GM23338 (cell line): ENCODE measurements at regions not wholly inside any gene's neighbourhood (a gene's known extent, or its start where the extent isn't known, plus 50 kb on each side); places are given as distances from the start of the nearest gene placed in this dataset.

Experiments used
- ATAC-seq: fragments of 200-7000 bp; cut with Tn5 transposase; 3 replicates; pipeline ENCODE4 v1.9.1; 2020
- DNase-seq: peaks from one replicate; pipeline ENCODE4 v3.0.0-alpha.2; 2015; ENCODE audit warnings: low spot score
- H2AFZ ChIP-seq: fragments of 200-600 bp; sonication (generic); 2 replicates; pipeline ENCODE4 v1.8.0; 2016; ENCODE audit warnings: antibody characterized with exemption, mild to moderate bottlenecking, moderate library complexity
- H3F3A ChIP-seq: fragments of 200-600 bp; sonication (generic); replicated peaks from 2 replicates; pipeline ENCODE4 v1.8.0; 2017; ENCODE audit warnings: antibody characterized with exemption, mixed run types, low read depth
- H3K27ac ChIP-seq: fragments of 200-600 bp; sonication (generic); 2 replicates; pipeline ENCODE4 v1.6.1; 2016; ENCODE audit warnings: low read depth
- H3K27me3 ChIP-seq: fragments of 200-600 bp; sonication (generic); 2 replicates; pipeline ENCODE4 v1.8.0; 2016; ENCODE audit warnings: mild to moderate bottlenecking, mixed run types, moderate library complexity; ENCODE audit not compliant: insufficient read depth
- H3K36me3 ChIP-seq: fragments of 200-600 bp; sonication (generic); 2 replicates; pipeline ENCODE4 v1.8.0; 2016; ENCODE audit warnings: mild to moderate bottlenecking; ENCODE audit not compliant: insufficient read depth
- H3K4me1 ChIP-seq: fragments of 200-600 bp; sonication (generic); 2 replicates; pipeline ENCODE4 v1.8.0; 2016; ENCODE audit warnings: mild to moderate bottlenecking, moderate library complexity; ENCODE audit not compliant: insufficient read depth
- H3K4me2 ChIP-seq: fragments of 200-600 bp; sonication (generic); 2 replicates; pipeline ENCODE4 v1.7.1; 2017; ENCODE audit warnings: mixed run types
- H3K4me3 ChIP-seq: fragments of 200-600 bp; sonication (generic); 2 replicates; pipeline ENCODE4 v1.6.1; 2016; ENCODE audit warnings: mixed run types
- H3K79me2 ChIP-seq: fragments of 200-600 bp; sonication (generic); replicated peaks from 2 replicates; pipeline ENCODE4 v1.8.0; 2017; ENCODE audit warnings: mild to moderate bottlenecking; ENCODE audit not compliant: insufficient read depth
- H3K9me2 ChIP-seq: fragments of 200-600 bp; sonication (generic); 2 replicates; pipeline ENCODE4 v1.8.0; 2017; ENCODE audit not compliant: insufficient read depth
- H4K20me1 ChIP-seq: fragments of 200-600 bp; sonication (generic); replicated peaks from 2 replicates; pipeline ENCODE4 v1.8.0; 2017; ENCODE audit warnings: mild to moderate bottlenecking; ENCODE audit not compliant: insufficient read depth
- H3K27ac Mint-ChIP-seq: 2 replicates; pipeline ENCODE4 v1.8.0; 2020; ENCODE audit warnings: inconsistent platforms, mild to moderate bottlenecking, moderate library complexity, mixed read lengths
- H3K27me3 Mint-ChIP-seq: 3 replicates; pipeline ENCODE4 v1.8.0; 2022; ENCODE audit warnings: low read depth, mild to moderate bottlenecking, moderate library complexity, mixed read lengths, inconsistent platforms; ENCODE audit not compliant: insufficient read depth, poor library complexity
- H3K36me3 Mint-ChIP-seq: 3 replicates; pipeline ENCODE4 v1.8.0; 2021; ENCODE audit warnings: low read depth, mild to moderate bottlenecking, inconsistent platforms, moderate library complexity, mixed read lengths
- H3K4me1 Mint-ChIP-seq: 3 replicates; pipeline ENCODE4 v1.8.0; 2020; ENCODE audit warnings: mild to moderate bottlenecking, inconsistent platforms, mixed read lengths
- H3K4me3 Mint-ChIP-seq: 3 replicates; pipeline ENCODE4 v1.8.0; 2021; ENCODE audit warnings: moderate library complexity, mild to moderate bottlenecking, inconsistent platforms, mixed read lengths
- H3K9me3 Mint-ChIP-seq: 3 replicates; pipeline ENCODE4 v1.8.0; 2020; ENCODE audit warnings: moderate library complexity, mild to moderate bottlenecking, inconsistent platforms, mixed read lengths
- CREB1 ChIP-seq: fragments of 250-450 bp; sonication (Bioruptor Pico); IDR thresholded peaks from 2 replicates; pipeline ENCODE4 v1.5.0; 2020; ENCODE audit warnings: low read depth, mild to moderate bottlenecking, moderate library complexity
- CTCF ChIP-seq, 2 experiments: fragments of 200-600 bp in 1 of 2; sonication (generic) in 1 of 2; conservative IDR thresholded peaks; 2 replicates each; pipeline versions ENCODE4 v1.5.1 to v1.6.1; 2016 to 2017; ENCODE audit warnings: antibody characterized with exemption in 2 of 2, low read depth in 2 of 2, mild to moderate bottlenecking in 2 of 2, moderate library complexity in 1 of 2
- EZH2 ChIP-seq: fragments of 200-600 bp; sonication (generic); IDR thresholded peaks from one replicate; pipeline ENCODE4 v1.8.0; 2017; ENCODE audit warnings: antibody characterized with exemption, mild to moderate bottlenecking, low read depth; ENCODE audit not compliant: unreplicated experiment
- EZH2phosphoT487 ChIP-seq: fragments of 200-600 bp; sonication (generic); IDR thresholded peaks from one replicate; pipeline ENCODE4 v1.8.1; 2018; ENCODE audit warnings: antibody characterized with exemption; ENCODE audit not compliant: unreplicated experiment
- JUNB ChIP-seq: IDR thresholded peaks from one replicate; pipeline ENCODE4 v1.6.1; 2016; ENCODE audit warnings: antibody characterized with exemption; ENCODE audit not compliant: unreplicated experiment
- NANOG ChIP-seq: IDR thresholded peaks from 2 replicates; pipeline ENCODE4 v1.6.1; 2016; ENCODE audit warnings: antibody characterized with exemption, borderline replicate concordance
- POLR2AphosphoS5 ChIP-seq: IDR thresholded peaks from 2 replicates; pipeline ENCODE4 v1.6.1; 2016; ENCODE audit warnings: antibody characterized with exemption, low read depth
- STAT1 ChIP-seq: IDR thresholded peaks from one replicate; pipeline ENCODE4 v1.6.1; 2016; ENCODE audit warnings: antibody characterized with exemption; ENCODE audit not compliant: unreplicated experiment
- ZNF114 ChIP-seq: fragments of 250-450 bp; sonication (Bioruptor Pico); IDR thresholded peaks from 2 replicates; pipeline ENCODE4 v1.5.0; 2020; ENCODE audit warnings: mild to moderate bottlenecking, moderate library complexity
- ZNF331 ChIP-seq: fragments of 250-450 bp; sonication (Bioruptor Pico); IDR thresholded peaks from 2 replicates; pipeline ENCODE4 v1.5.0; 2020; ENCODE audit warnings: low read depth, mild to moderate bottlenecking, moderate library complexity
- TF ChIP-seq, protein P1 (sequence below): fragments of 250-450 bp; sonication (Bioruptor Pico); IDR thresholded peaks from 2 replicates; pipeline ENCODE4 v1.5.0; 2020; ENCODE audit warnings: mild to moderate bottlenecking, moderate library complexity
- TF ChIP-seq, protein P2 (sequence below): IDR thresholded peaks from one replicate; pipeline ENCODE4 v1.6.1; 2018; ENCODE audit warnings: antibody characterized with exemption; ENCODE audit not compliant: unreplicated experiment
- TF ChIP-seq, protein P3 (sequence below): IDR thresholded peaks from 2 replicates; pipeline ENCODE4 v1.6.1; 2016; ENCODE audit warnings: antibody characterized with exemption

DNA sequence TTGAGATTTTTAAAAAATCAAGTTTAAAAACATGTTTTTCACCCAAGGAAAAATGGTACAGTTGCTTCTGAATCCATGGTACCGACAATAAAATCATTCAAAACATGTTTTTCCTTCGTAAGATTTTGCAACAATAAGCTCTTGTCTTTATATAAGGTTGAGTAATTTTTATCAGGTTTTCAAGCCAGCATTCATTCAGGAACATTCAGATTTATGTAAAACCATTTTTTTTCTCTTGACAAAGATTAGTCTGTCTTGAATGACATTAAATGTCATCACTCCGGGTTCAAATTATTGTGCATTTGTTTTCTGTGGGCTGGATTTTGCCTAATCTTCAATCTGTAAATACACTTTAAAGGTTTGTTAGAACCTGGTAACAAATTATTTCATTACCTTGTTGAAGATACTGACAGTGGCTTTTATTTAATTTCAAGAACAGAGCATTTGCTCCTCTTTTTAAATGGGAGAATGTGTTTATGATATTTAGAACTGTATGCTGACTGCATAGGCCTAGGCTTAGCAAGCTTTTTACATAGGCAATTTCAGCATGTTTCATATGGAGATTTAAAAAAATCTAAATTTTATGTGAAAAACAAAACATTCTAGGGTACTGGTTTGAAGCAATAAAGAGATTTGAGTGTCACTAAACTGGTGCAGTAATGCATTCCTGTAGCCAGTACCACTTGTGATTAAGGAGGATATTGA is 336.4 kb upstream of the HAND2 start:
- Histone ChIP-seq H3K36me3 (no peaks in the 10 kb centered on the region), H3K4me2 (no peak overlapping the region), H3K9me2 (no peaks in the 10 kb centered on the region), H3K27ac (no peak overlapping the region), H3F3A (no peaks in the 10 kb centered on the region), H4K20me1 (no peaks in the 10 kb centered on the region), H3K4me1 (no peaks in the 10 kb centered on the region), H3K4me3 (no peak overlapping the region), H3K79me2 (no peaks in the 10 kb centered on the region), H2AFZ (no peak overlapping the region), H3K27me3 (no peaks in the 10 kb centered on the region)
- DNase-seq (no peak), ATAC-seq (no peak)
- Mint-ChIP-seq H3K27me3 (peaks cover 8% of the 10 kb centered on the region), H3K4me1 (no peaks in the 10 kb centered on the region), H3K9me3 (peaks cover 5% of the 10 kb centered on the region; the same call in 2 of the 3 replicates), H3K4me3 (no peak overlapping the region), H3K27ac (no peak overlapping the region), H3K36me3 (peaks cover 3% of the 10 kb centered on the region; the same call in 2 of the 3 replicates)
- TF ChIP-seq EZH2phosphoT487, result no peak
- TF ChIP-seq, protein P1, sequence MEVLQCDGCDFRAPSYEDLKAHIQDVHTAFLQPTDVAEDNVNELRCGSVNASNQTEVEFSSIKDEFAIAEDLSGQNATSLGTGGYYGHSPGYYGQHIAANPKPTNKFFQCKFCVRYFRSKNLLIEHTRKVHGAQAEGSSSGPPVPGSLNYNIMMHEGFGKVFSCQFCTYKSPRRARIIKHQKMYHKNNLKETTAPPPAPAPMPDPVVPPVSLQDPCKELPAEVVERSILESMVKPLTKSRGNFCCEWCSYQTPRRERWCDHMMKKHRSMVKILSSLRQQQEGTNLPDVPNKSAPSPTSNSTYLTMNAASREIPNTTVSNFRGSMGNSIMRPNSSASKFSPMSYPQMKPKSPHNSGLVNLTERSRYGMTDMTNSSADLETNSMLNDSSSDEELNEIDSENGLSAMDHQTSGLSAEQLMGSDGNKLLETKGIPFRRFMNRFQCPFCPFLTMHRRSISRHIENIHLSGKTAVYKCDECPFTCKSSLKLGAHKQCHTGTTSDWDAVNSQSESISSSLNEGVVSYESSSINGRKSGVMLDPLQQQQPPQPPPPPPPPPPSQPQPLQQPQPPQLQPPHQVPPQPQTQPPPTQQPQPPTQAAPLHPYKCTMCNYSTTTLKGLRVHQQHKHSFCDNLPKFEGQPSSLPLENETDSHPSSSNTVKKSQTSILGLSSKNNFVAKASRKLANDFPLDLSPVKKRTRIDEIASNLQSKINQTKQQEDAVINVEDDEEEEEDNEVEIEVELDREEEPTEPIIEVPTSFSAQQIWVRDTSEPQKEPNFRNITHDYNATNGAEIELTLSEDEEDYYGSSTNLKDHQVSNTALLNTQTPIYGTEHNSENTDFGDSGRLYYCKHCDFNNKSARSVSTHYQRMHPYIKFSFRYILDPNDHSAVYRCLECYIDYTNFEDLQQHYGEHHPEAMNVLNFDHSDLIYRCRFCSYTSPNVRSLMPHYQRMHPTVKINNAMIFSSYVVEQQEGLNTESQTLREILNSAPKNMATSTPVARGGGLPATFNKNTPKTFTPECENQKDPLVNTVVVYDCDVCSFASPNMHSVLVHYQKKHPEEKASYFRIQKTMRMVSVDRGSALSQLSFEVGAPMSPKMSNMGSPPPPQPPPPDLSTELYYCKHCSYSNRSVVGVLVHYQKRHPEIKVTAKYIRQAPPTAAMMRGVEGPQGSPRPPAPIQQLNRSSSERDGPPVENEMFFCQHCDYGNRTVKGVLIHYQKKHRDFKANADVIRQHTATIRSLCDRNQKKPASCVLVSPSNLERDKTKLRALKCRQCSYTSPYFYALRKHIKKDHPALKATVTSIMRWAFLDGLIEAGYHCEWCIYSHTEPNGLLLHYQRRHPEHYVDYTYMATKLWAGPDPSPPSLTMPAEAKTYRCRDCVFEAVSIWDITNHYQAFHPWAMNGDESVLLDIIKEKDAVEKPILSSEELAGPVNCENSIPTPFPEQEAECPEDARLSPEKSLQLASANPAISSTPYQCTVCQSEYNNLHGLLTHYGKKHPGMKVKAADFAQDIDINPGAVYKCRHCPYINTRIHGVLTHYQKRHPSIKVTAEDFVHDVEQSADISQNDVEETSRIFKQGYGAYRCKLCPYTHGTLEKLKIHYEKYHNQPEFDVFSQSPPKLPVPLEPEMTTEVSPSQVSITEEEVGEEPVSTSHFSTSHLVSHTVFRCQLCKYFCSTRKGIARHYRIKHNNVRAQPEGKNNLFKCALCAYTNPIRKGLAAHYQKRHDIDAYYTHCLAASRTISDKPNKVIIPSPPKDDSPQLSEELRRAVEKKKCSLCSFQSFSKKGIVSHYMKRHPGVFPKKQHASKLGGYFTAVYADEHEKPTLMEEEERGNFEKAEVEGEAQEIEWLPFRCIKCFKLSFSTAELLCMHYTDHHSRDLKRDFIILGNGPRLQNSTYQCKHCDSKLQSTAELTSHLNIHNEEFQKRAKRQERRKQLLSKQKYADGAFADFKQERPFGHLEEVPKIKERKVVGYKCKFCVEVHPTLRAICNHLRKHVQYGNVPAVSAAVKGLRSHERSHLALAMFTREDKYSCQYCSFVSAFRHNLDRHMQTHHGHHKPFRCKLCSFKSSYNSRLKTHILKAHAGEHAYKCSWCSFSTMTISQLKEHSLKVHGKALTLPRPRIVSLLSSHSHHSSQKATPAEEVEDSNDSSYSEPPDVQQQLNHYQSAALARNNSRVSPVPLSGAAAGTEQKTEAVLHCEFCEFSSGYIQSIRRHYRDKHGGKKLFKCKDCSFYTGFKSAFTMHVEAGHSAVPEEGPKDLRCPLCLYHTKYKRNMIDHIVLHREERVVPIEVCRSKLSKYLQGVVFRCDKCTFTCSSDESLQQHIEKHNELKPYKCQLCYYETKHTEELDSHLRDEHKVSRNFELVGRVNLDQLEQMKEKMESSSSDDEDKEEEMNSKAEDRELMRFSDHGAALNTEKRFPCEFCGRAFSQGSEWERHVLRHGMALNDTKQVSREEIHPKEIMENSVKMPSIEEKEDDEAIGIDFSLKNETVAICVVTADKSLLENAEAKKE, result no peak
- TF ChIP-seq ZNF114, result no peak
- TF ChIP-seq CTCF (conservative IDR thresholded peaks at IDR 0.05; ENCODE audit: low read depth in 2 of 2), result no peak
- TF ChIP-seq, protein P2, sequence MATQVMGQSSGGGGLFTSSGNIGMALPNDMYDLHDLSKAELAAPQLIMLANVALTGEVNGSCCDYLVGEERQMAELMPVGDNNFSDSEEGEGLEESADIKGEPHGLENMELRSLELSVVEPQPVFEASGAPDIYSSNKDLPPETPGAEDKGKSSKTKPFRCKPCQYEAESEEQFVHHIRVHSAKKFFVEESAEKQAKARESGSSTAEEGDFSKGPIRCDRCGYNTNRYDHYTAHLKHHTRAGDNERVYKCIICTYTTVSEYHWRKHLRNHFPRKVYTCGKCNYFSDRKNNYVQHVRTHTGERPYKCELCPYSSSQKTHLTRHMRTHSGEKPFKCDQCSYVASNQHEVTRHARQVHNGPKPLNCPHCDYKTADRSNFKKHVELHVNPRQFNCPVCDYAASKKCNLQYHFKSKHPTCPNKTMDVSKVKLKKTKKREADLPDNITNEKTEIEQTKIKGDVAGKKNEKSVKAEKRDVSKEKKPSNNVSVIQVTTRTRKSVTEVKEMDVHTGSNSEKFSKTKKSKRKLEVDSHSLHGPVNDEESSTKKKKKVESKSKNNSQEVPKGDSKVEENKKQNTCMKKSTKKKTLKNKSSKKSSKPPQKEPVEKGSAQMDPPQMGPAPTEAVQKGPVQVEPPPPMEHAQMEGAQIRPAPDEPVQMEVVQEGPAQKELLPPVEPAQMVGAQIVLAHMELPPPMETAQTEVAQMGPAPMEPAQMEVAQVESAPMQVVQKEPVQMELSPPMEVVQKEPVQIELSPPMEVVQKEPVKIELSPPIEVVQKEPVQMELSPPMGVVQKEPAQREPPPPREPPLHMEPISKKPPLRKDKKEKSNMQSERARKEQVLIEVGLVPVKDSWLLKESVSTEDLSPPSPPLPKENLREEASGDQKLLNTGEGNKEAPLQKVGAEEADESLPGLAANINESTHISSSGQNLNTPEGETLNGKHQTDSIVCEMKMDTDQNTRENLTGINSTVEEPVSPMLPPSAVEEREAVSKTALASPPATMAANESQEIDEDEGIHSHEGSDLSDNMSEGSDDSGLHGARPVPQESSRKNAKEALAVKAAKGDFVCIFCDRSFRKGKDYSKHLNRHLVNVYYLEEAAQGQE, result no peak
- TF ChIP-seq CREB1 (CRISPR knock-in tag), result no peak
- no peak for TF ChIP-seq POLR2AphosphoS5
- no peak for TF ChIP-seq ZNF331 (CRISPR knock-in tag)
- TF ChIP-seq, protein P3, sequence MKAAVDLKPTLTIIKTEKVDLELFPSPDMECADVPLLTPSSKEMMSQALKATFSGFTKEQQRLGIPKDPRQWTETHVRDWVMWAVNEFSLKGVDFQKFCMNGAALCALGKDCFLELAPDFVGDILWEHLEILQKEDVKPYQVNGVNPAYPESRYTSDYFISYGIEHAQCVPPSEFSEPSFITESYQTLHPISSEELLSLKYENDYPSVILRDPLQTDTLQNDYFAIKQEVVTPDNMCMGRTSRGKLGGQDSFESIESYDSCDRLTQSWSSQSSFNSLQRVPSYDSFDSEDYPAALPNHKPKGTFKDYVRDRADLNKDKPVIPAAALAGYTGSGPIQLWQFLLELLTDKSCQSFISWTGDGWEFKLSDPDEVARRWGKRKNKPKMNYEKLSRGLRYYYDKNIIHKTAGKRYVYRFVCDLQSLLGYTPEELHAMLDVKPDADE, result no peak
- TF ChIP-seq NANOG, result no peak
- TF ChIP-seq JUNB, result no peak
- TF ChIP-seq STAT1, result no peak
- TF ChIP-seq EZH2, result no peak
